ENCODE measurements at regions not wholly inside any gene's neighbourhood (a gene's known extent, or its start where the extent isn't known, plus 50 kb on each side); places are given as distances from the start of the nearest gene placed in this dataset.

DNA sequence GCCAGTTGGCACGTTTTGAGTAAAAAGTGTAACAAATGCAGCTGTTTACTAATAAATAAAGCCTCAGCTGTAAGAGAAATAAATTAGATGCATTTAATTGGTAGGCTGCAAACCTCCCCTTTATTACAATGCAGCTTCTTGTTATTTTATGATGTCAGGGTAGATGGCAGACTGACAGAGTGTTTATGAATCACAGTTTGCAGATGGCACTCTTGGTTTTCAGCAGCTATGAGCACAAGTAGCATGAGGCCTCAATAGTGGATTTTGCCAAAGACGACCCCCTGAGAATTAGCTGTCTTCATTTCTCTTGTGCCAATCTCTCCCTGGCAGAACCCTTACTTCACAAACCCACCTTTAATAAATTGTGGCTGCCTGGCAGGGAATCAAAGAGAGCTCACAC, 161.2 kb upstream of the C1orf87 start:
- Histone ChIP-seq H3K9me3 (ENCODE audit: control insufficient read depth in 2 of 3, low read length in 3 of 3) (no peaks in the 10 kb centered on the region), H3K36me3 (ENCODE audit: control insufficient read depth in 2 of 3, insufficient read depth in 3 of 3, low read length in 3 of 3) (no peaks in the 10 kb centered on the region), H3K27me3 (ENCODE audit: control insufficient read depth in 2 of 2, insufficient read depth in 2 of 2, low read length in 2 of 2) (no peaks in the 10 kb centered on the region), H3K27ac (ENCODE audit: low read depth, low read length) (no peak overlapping the region), H3K4me1 (ENCODE audit: control insufficient read depth in 2 of 2, insufficient read depth in 2 of 2, low read length in 2 of 2) (no peaks in the 10 kb centered on the region), H3K4me3 (ENCODE audit: low read length) (no peak overlapping the region)
- Mint-ChIP-seq H3K4me3 (no peak overlapping the region), H3K27ac (no peak overlapping the region), H3K36me3 (no peaks in the 10 kb centered on the region), H3K4me1 (no peaks in the 10 kb centered on the region), H3K9me3 (no peaks in the 10 kb centered on the region), H3K27me3 (peaks cover 0 to 3% (median 0%) of the 10 kb centered on the region in 5 donors)
- ChIA-PET POLR2A (no interaction called here), CTCF (no interaction called here)
- intact Hi-C loops (cut with micrococcal nuclease) = no loop called here
- ATAC-seq (no peak), DNase-seq (no peak)

DNA sequence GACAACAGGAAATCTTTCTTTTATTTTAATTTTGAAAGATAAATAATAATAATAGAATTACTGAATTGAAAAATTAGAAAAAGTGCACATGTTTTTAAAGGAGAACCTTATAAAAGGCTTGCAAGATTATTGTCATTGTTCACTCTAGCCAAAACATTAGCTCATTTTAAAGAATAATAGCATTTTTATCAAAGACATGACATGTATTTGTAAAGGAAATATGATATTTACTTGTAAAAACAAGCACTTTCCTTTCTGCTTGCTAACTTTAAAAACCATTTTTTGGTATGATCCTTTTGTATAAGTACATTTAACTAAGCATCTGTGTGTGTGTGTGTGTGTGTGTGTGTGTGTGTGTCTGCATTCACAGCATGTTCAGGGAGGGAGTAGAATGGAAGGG, 156.3 kb upstream of the C1orf87 start:
- no peaks in the 10 kb centered on the region for H3K36me3 Mint-ChIP-seq
- H3K4me1 Mint-ChIP-seq = no peaks in the 10 kb centered on the region
- Histone ChIP-seq H3K4me1 (ENCODE audit: control insufficient read depth in 2 of 2, insufficient read depth in 2 of 2, low read length in 2 of 2) (no peaks in the 10 kb centered on the region), H3K27ac (ENCODE audit: low read depth, low read length) (no peak overlapping the region), H3K36me3 (ENCODE audit: control insufficient read depth in 2 of 3, insufficient read depth in 3 of 3, low read length in 3 of 3) (no peaks in the 10 kb centered on the region), H3K9me3 (ENCODE audit: control insufficient read depth in 2 of 3, low read length in 3 of 3) (no peaks in the 10 kb centered on the region), H3K27me3 (ENCODE audit: control insufficient read depth in 2 of 2, insufficient read depth in 2 of 2, low read length in 2 of 2) (no peaks in the 10 kb centered on the region), H3K4me3 (ENCODE audit: low read length) (no peak overlapping the region)
- no peak overlapping the region for H3K27ac Mint-ChIP-seq
- ChIA-PET POLR2A (no interaction called here), CTCF (interaction anchor here (0.7 kb wide), 1 partner anchor 8 kb away, joined by 3 read pairs; no protein-coding TSS in a partner anchor)
- DNase-seq (no peak), ATAC-seq (no peak)
- intact Hi-C loops (cut with micrococcal nuclease) = no loop called here
- H3K4me3 Mint-ChIP-seq = no peak overlapping the region
- peaks cover 0 to 8% (median 0%) of the 10 kb centered on the region in 11 donors for H3K9me3 Mint-ChIP-seq
- peaks cover 0 to 5% (median 0%) of the 10 kb centered on the region in 5 donors for H3K27me3 Mint-ChIP-seq

DNA sequence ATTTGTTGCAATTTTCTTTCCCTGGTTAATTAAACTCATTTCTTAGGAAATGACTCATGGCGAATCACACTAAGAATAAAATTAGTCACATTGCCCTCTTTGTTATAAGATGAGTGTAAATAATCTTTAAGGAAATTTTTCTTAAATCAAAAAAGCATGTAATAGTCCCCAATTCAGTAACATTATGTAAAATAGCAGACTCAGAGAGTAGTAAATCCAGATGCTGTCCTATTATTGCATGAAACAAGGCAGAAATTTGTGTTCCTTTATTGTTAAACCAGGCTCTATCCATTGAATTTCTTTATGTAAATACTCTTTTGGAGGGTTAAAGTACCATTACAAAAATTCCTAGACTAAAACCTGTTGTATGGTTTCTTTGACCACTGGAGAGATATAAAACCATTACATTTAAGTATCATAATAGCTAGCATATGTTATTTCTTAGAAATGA, 154.5 kb upstream of the C1orf87 start:
- peaks cover 0 to 8% (median 0%) of the 10 kb centered on the region in 11 donors for H3K9me3 Mint-ChIP-seq
- CTCF ChIA-PET = no interaction called here
- no peak overlapping the region for H3K4me3 Mint-ChIP-seq

DNA sequence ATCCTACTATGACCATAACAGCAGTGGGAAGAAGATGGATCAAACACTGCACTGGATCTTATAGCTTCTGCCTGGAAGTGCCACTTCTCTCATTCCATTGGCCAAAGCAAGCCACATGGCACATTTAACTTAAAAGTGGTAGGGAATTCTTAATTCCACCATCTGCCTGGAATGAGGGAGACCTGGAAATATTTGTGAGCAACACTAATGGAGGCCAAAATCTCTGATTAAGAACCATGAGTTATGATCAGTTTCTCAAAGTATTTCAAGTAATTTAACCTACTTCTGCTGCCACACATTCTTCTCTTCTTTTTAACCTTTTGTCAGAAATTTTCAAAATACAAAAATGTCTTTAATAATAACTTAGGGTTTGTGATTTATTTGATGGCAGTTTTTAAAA, 154.0 kb upstream of the C1orf87 start:
- intact Hi-C loops (cut with micrococcal nuclease) = no loop called here
- H3K4me1 Mint-ChIP-seq = no peaks in the 10 kb centered on the region
- POLR2A ChIA-PET = no interaction called here
- peaks cover 0 to 5% (median 0%) of the 10 kb centered on the region in 5 donors for H3K27me3 Mint-ChIP-seq
- Histone ChIP-seq H3K9me3 (ENCODE audit: control insufficient read depth in 2 of 3, low read length in 3 of 3) (no peaks in the 10 kb centered on the region), H3K36me3 (ENCODE audit: control insufficient read depth in 2 of 3, insufficient read depth in 3 of 3, low read length in 3 of 3) (no peaks in the 10 kb centered on the region), H3K27ac (ENCODE audit: low read depth, low read length) (no peak overlapping the region), H3K27me3 (ENCODE audit: control insufficient read depth in 2 of 2, insufficient read depth in 2 of 2, low read length in 2 of 2) (no peaks in the 10 kb centered on the region), H3K4me3 (ENCODE audit: low read length) (no peak overlapping the region), H3K4me1 (ENCODE audit: control insufficient read depth in 2 of 2, insufficient read depth in 2 of 2, low read length in 2 of 2) (no peaks in the 10 kb centered on the region)
- no peak overlapping the region for H3K27ac Mint-ChIP-seq
- DNase-seq = no peak
- CTCF ChIA-PET = no interaction called here
- H3K36me3 Mint-ChIP-seq = no peaks in the 10 kb centered on the region
- H3K4me3 Mint-ChIP-seq = no peak overlapping the region
- peaks cover 0 to 8% (median 0%) of the 10 kb centered on the region in 11 donors for H3K9me3 Mint-ChIP-seq
- ATAC-seq = no peak

More for the DNA sequence above, 154.5 kb upstream of the C1orf87 start:
- intact Hi-C loops (cut with micrococcal nuclease) = no loop called here
- DNase-seq (no peak), ATAC-seq (no peak)
- Histone ChIP-seq H3K4me3 (ENCODE audit: low read length) (no peak overlapping the region), H3K4me1 (ENCODE audit: control insufficient read depth in 2 of 2, insufficient read depth in 2 of 2, low read length in 2 of 2) (no peaks in the 10 kb centered on the region), H3K36me3 (ENCODE audit: control insufficient read depth in 2 of 3, insufficient read depth in 3 of 3, low read length in 3 of 3) (no peaks in the 10 kb centered on the region), H3K27ac (ENCODE audit: low read depth, low read length) (no peak overlapping the region), H3K9me3 (ENCODE audit: control insufficient read depth in 2 of 3, low read length in 3 of 3) (no peaks in the 10 kb centered on the region), H3K27me3 (ENCODE audit: control insufficient read depth in 2 of 2, insufficient read depth in 2 of 2, low read length in 2 of 2) (no peaks in the 10 kb centered on the region)
- no peaks in the 10 kb centered on the region for H3K36me3 Mint-ChIP-seq
- H3K4me1 Mint-ChIP-seq = no peaks in the 10 kb centered on the region
- POLR2A ChIA-PET = no interaction called here
- peaks cover 0 to 5% (median 0%) of the 10 kb centered on the region in 5 donors for H3K27me3 Mint-ChIP-seq
- no peak overlapping the region for H3K27ac Mint-ChIP-seq

- POLR2A ChIA-PET = no interaction called here
- no peaks in the 10 kb centered on the region for H3K36me3 Mint-ChIP-seq
- CTCF ChIA-PET = no interaction called here
Observed at GRCh38 chr1:60225486-60225885, 151.9 kb upstream of the C1orf87 start.

GRCh38 chr1:60224523-60224922, 151.0 kb upstream of the C1orf87 start:
- H3K27ac ChIP-seq (ENCODE audit: low read depth, low read length) = no peak overlapping the region
- no peaks in the 10 kb centered on the region for H3K36me3 Mint-ChIP-seq
- H3K9me3 Mint-ChIP-seq = peaks cover 0 to 8% (median 0%) of the 10 kb centered on the region in 11 donors
- no peaks in the 10 kb centered on the region for H3K36me3 ChIP-seq (ENCODE audit: control insufficient read depth in 2 of 3, insufficient read depth in 3 of 3, low read length in 3 of 3)
- ATAC-seq (no peak), DNase-seq (no peak)
- no peak overlapping the region for H3K4me3 ChIP-seq (ENCODE audit: low read length)
- no peaks in the 10 kb centered on the region for H3K9me3 ChIP-seq (ENCODE audit: control insufficient read depth in 2 of 3, low read length in 3 of 3)
- no peaks in the 10 kb centered on the region for H3K27me3 ChIP-seq (ENCODE audit: control insufficient read depth in 2 of 2, insufficient read depth in 2 of 2, low read length in 2 of 2)
- intact Hi-C loops (cut with micrococcal nuclease) = no loop called here
- no peak overlapping the region for H3K27ac Mint-ChIP-seq
- ChIA-PET CTCF (no interaction called here), POLR2A (no interaction called here)
- H3K4me1 ChIP-seq (ENCODE audit: control insufficient read depth in 2 of 2, insufficient read depth in 2 of 2, low read length in 2 of 2) = no peaks in the 10 kb centered on the region
- H3K27me3 Mint-ChIP-seq = peaks cover 0 to 5% (median 0%) of the 10 kb centered on the region in 5 donors
- H3K4me1 Mint-ChIP-seq = no peaks in the 10 kb centered on the region
- H3K4me3 Mint-ChIP-seq = no peak overlapping the region

More at GRCh38 chr1:60225486-60225885, 151.9 kb upstream of the C1orf87 start:
- Histone ChIP-seq H3K9me3 (ENCODE audit: control insufficient read depth in 2 of 3, low read length in 3 of 3) (no peaks in the 10 kb centered on the region), H3K36me3 (ENCODE audit: control insufficient read depth in 2 of 3, insufficient read depth in 3 of 3, low read length in 3 of 3) (no peaks in the 10 kb centered on the region), H3K27me3 (ENCODE audit: control insufficient read depth in 2 of 2, insufficient read depth in 2 of 2, low read length in 2 of 2) (no peaks in the 10 kb centered on the region), H3K4me3 (ENCODE audit: low read length) (no peak overlapping the region), H3K27ac (ENCODE audit: low read depth, low read length) (no peak overlapping the region), H3K4me1 (ENCODE audit: control insufficient read depth in 2 of 2, insufficient read depth in 2 of 2, low read length in 2 of 2) (no peaks in the 10 kb centered on the region)
- Mint-ChIP-seq H3K4me1 (no peaks in the 10 kb centered on the region), H3K27me3 (peaks cover 0 to 5% (median 0%) of the 10 kb centered on the region in 5 donors), H3K9me3 (peaks cover 0 to 8% (median 0%) of the 10 kb centered on the region in 11 donors), H3K4me3 (no peak overlapping the region), H3K27ac (no peak overlapping the region)
- ATAC-seq (no peak), DNase-seq (no peak)
- intact Hi-C loops (cut with micrococcal nuclease) = no loop called here

GRCh38 chr1:60223158-60223557, 149.6 kb upstream of the C1orf87 start:
- ChIA-PET POLR2A (no interaction called here), CTCF (no interaction called here)

More at GRCh38 chr1:60223158-60223557, 149.6 kb upstream of the C1orf87 start:
- Histone ChIP-seq H3K4me3 (ENCODE audit: low read length) (no peak overlapping the region), H3K27ac (ENCODE audit: low read depth, low read length) (no peak overlapping the region), H3K27me3 (ENCODE audit: control insufficient read depth in 2 of 2, insufficient read depth in 2 of 2, low read length in 2 of 2) (no peaks in the 10 kb centered on the region), H3K36me3 (ENCODE audit: control insufficient read depth in 2 of 3, insufficient read depth in 3 of 3, low read length in 3 of 3) (no peaks in the 10 kb centered on the region), H3K9me3 (ENCODE audit: control insufficient read depth in 2 of 3, low read length in 3 of 3) (no peaks in the 10 kb centered on the region), H3K4me1 (ENCODE audit: control insufficient read depth in 2 of 2, insufficient read depth in 2 of 2, low read length in 2 of 2) (no peaks in the 10 kb centered on the region)
- peaks cover 0 to 8% (median 0%) of the 10 kb centered on the region in 11 donors for H3K9me3 Mint-ChIP-seq
- no peak overlapping the region for H3K4me3 Mint-ChIP-seq
- ATAC-seq (no peak), DNase-seq (no peak)
- intact Hi-C loops (cut with micrococcal nuclease) = no loop called here
- H3K27me3 Mint-ChIP-seq = peaks cover 0 to 5% (median 0%) of the 10 kb centered on the region in 5 donors
- no peak overlapping the region for H3K27ac Mint-ChIP-seq
- H3K36me3 Mint-ChIP-seq = no peaks in the 10 kb centered on the region
- H3K4me1 Mint-ChIP-seq = no peaks in the 10 kb centered on the region
